Epithelial cell of proximal tubule (primary cell): ENCODE measurements at regions not wholly inside any gene's neighbourhood (a gene's known extent, or its start where the extent isn't known, plus 50 kb on each side); places are given as distances from the start of the nearest gene placed in this dataset.

Source experiments
- DNase-seq: peaks from one replicate; pipeline ENCODE4 v3.0.0-alpha.2; 2011; ENCODE audit warnings: low read depth
- H3K4me3 ChIP-seq: 2 replicates; pipeline ENCODE4 v1.5.1; 2011; ENCODE audit warnings: low read depth, mild to moderate bottlenecking, low read length
- TF ChIP-seq, protein P1 (sequence below): conservative IDR thresholded peaks from 2 replicates; pipeline ENCODE4 v1.5.1; 2012; ENCODE audit warnings: low read depth, mild to moderate bottlenecking, low read length

DNA sequence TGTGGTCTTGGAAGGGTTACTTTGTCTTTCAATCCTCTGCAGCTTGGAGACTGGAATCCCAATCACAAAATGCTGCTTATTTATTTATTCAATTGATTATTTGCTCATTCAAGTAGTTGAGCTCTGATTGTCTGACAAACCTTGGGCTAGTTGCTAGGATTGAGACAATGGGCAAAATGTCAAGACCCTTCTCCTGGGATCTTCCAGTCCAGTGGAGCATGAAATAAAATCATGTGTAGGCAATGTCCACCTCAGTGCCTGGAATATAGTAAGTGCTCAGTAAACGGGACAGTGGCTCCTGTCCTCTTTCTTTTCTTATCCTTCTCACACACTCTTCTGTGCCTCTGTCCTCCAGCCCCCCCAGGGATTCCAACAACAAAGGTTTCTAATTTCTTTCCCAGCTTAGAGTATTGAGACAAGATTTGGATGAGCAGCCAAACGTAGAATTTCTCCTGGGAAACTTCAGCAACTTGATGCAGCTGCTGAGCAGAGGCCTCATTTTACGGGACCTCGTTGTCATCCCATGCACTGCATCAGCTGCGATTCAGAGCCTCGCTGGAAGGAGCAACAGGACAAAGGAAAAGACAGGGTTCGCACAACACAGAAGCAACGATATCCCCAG, 545.0 kb downstream of the SOX11 start:
- no peak overlapping the region for H3K4me3 ChIP-seq
- DNase-seq = peak; percentile 16
- TF ChIP-seq, protein P1, sequence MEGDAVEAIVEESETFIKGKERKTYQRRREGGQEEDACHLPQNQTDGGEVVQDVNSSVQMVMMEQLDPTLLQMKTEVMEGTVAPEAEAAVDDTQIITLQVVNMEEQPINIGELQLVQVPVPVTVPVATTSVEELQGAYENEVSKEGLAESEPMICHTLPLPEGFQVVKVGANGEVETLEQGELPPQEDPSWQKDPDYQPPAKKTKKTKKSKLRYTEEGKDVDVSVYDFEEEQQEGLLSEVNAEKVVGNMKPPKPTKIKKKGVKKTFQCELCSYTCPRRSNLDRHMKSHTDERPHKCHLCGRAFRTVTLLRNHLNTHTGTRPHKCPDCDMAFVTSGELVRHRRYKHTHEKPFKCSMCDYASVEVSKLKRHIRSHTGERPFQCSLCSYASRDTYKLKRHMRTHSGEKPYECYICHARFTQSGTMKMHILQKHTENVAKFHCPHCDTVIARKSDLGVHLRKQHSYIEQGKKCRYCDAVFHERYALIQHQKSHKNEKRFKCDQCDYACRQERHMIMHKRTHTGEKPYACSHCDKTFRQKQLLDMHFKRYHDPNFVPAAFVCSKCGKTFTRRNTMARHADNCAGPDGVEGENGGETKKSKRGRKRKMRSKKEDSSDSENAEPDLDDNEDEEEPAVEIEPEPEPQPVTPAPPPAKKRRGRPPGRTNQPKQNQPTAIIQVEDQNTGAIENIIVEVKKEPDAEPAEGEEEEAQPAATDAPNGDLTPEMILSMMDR = no peak

- no peak overlapping the region for H3K4me3 ChIP-seq
- no peak for DNase-seq
- TF ChIP-seq, protein P1 = no peak
These were observed 557.4 kb downstream of the SOX11 start for GRCh38 chr2:6249557-6249956.

DNA sequence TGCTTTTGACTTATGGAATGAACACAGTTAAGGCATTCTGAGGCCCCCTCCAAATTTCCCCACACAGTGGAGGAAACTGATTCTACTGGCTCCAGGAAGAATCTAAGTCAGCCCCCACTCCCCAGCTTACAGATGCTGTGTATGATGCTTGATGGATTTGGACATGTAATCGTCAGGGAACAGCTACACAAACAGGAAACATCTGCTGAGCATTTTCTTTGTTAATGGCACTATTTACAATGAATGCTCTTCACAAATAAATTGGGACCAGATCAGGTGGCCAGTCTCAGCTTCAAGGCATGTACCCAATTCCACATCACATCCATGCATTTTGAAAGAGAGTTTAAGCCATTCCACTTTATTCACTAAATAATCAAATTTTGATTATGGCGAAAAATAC, 562.3 kb downstream of the SOX11 start:
- DNase-seq = no peak
- TF ChIP-seq, protein P1 = no peak
- no peak overlapping the region for H3K4me3 ChIP-seq

DNA sequence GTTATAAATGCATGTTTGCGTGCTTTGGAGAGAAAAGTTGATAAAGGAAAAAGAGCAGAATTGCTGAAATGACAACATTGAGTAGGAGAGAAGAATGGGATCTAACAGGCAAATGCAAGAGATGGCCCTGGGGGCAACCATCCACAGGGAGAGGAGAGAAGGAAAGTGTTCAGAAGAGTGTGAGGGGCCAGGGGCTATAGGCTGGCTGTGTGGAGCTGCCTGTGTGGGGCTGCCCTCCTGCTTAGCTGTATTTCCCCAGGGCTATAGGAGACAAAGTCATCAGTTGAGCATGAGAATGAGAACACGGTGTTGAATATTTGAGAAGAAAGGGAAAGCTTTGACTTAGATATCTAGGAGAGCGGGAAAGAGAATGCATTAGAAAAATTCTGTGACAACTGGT, 572.0 kb downstream of the SOX11 start:
- H3K4me3 ChIP-seq = no peak overlapping the region
- DNase-seq = no peak
- TF ChIP-seq, protein P1 = no peak

GRCh38 chr2:6281524-6281923, 584.2 kb downstream of the CMPK2 start:
- TF ChIP-seq, protein P1 = no peak
- H3K4me3 ChIP-seq = no peak overlapping the region
- no peak for DNase-seq

DNA sequence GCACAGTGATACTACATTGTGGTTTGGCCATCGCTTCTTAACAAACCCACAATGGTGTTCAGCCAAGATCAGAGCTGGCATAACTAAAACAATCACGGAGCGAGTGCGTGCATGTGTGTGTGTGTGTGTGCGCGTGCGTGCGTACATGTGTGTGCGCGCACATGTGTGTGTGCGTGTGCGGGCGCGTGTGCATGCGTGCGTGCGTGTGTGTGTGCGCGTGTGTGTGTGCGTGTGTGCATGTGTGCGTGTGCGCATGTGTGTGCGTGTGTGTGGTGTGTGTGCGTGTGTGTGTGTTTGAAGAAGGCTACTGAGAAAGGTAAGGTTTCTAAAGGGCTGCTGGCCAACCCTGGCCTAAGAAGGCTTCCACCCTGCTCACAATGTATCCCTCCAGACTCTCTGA, 582.4 kb downstream of the CMPK2 start:
- TF ChIP-seq, protein P1 = no peak
- H3K4me3 ChIP-seq = no peak overlapping the region
- DNase-seq = no peak

- TF ChIP-seq, protein P1 = no peak
- H3K4me3 ChIP-seq = no peak overlapping the region
- no peak for DNase-seq
These were observed 578.3 kb downstream of the CMPK2 start for GRCh38 chr2:6287406-6287805.
